GM12892 (cell line): ENCODE measurements at regions not wholly inside any gene's neighbourhood (a gene's known extent, or its start where the extent isn't known, plus 50 kb on each side); places are given as distances from the start of the nearest gene placed in this dataset.

Source experiments
- POLR2A ChIP-seq: IDR thresholded peaks from 2 replicates; pipeline ENCODE4 v1.6.1; 2011; ENCODE audit warnings: low read depth, low read length, control low read depth
- POLR2AphosphoS5 ChIP-seq: IDR thresholded peaks from 2 replicates; pipeline ENCODE4 v1.6.1; 2011; ENCODE audit warnings: low read depth, low read length, control low read depth
- TAF1 ChIP-seq: IDR thresholded peaks from 2 replicates; pipeline ENCODE4 v1.6.1; 2011; ENCODE audit warnings: low read depth, mild to moderate bottlenecking, control low read depth, low read length, borderline replicate concordance

GRCh38 chr18:47669815-47670214 lies 260.6 kb downstream of the SMAD2 start:
- no peak for TF ChIP-seq POLR2A
- TF ChIP-seq POLR2AphosphoS5 = no peak
- TF ChIP-seq TAF1 = no peak
